H1 (cell line): ENCODE measurements at regions not wholly inside any gene's neighbourhood (a gene's known extent, or its start where the extent isn't known, plus 50 kb on each side); places are given as distances from the start of the nearest gene placed in this dataset.

Source experiments
- CTCF ChIA-PET: fragments of 300-600 bp; sonication (Branson Sonifier 250); formaldehyde crosslinking; loops from one replicate; lab custom pipeline; 2021; ENCODE audit not compliant: partially characterized antibody; lab: Charles Lee
- POLR2A ChIA-PET: fragments of 300-600 bp; sonication (Branson Sonifier 250); formaldehyde crosslinking; loops from one replicate; lab custom pipeline; 2021; ENCODE audit warnings: inconsistent platforms; ENCODE audit not compliant: partially characterized antibody; lab: Charles Lee
- DNase-seq, 2 experiments: peaks; one replicate each; pipeline versions ENCODE4 v3.0.0 to v3.0.0-alpha.2; 2010 to 2022; ENCODE audit warnings: low spot score in 2 of 2, low read depth in 1 of 2, mixed read lengths in 1 of 2
- FAIRE-seq: peaks from 2 replicates; lab custom pipeline; 2011; peaks lifted over from hg19 to GRCh38; lab: Jason Lieb, UNC
- H2AFZ ChIP-seq: 2 replicates; pipeline ENCODE4 v1.8.1; 2012; ENCODE audit warnings: low read length, inconsistent platforms
- H2AK5ac ChIP-seq: 2 replicates; pipeline ENCODE4 v1.6.1; 2013; ENCODE audit warnings: low read depth, low read length
- H2BK120ac ChIP-seq: replicated peaks from 2 replicates; pipeline ENCODE3; 2013; ENCODE audit warnings: low read depth, low read length, inconsistent platforms
- H2BK12ac ChIP-seq: 2 replicates; pipeline ENCODE4 v1.6.1; 2013; ENCODE audit warnings: low read depth, low read length
- H2BK15ac ChIP-seq: 2 replicates; pipeline ENCODE4 v1.6.1; 2013; ENCODE audit warnings: low read length
- H2BK20ac ChIP-seq: 2 replicates; pipeline ENCODE4 v1.6.1; 2013; ENCODE audit warnings: low read length
- H2BK5ac ChIP-seq: 2 replicates; pipeline ENCODE4 v1.6.1; 2013; ENCODE audit warnings: low read depth, low read length
- H3K14ac ChIP-seq: 2 replicates; pipeline ENCODE4 v1.6.1; 2013; ENCODE audit warnings: inconsistent platforms; ENCODE audit not compliant: insufficient read length
- H3K18ac ChIP-seq: 2 replicates; pipeline ENCODE4 v1.6.1; 2013; ENCODE audit warnings: low read length; ENCODE audit errors: extremely low read depth
- H3K23ac ChIP-seq: 2 replicates; pipeline ENCODE4 v1.6.1; 2013; ENCODE audit warnings: inconsistent platforms; ENCODE audit not compliant: insufficient read length
- H3K23me2 ChIP-seq: 2 replicates; pipeline ENCODE4 v1.6.1; 2013; ENCODE audit warnings: low read depth, low read length
- H3K27ac ChIP-seq: 2 replicates; pipeline ENCODE4 v1.6.1; 2011; ENCODE audit warnings: low read depth, low read length, inconsistent platforms
- H3K27me3 ChIP-seq, 4 experiments: replicated peaks in 1 of 4; 1 replicate in 1 of 4; 2 replicates in 3 of 4; pipeline versions ENCODE4 v1.6.1 to v1.8.1; 2011 to 2013; ENCODE audit warnings: low read length in 3 of 4, mild to moderate bottlenecking in 3 of 4, inconsistent platforms in 2 of 4, mixed read lengths in 2 of 4, moderate library complexity in 1 of 4; ENCODE audit not compliant: control insufficient read depth in 3 of 4, insufficient read depth in 3 of 4; ENCODE audit errors: extremely low read depth in 1 of 4
- H3K36me3 ChIP-seq, 4 experiments: 2 replicates each; pipeline versions ENCODE4 v1.6.1 to v1.8.1; 2011 to 2013; ENCODE audit warnings: mild to moderate bottlenecking in 4 of 4, low read length in 3 of 4, moderate library complexity in 2 of 4, control low read depth in 1 of 4, inconsistent platforms in 1 of 4; ENCODE audit not compliant: insufficient read depth in 4 of 4, control insufficient read depth in 2 of 4
- H3K4ac ChIP-seq: replicated peaks from 2 replicates; pipeline ENCODE3; 2013; ENCODE audit warnings: low read length, low read depth, mixed read lengths, inconsistent platforms; ENCODE audit not compliant: insufficient read length
- H3K4me1 ChIP-seq, 4 experiments: replicated peaks in 1 of 4; 1 replicate in 1 of 4; 2 replicates in 3 of 4; pipeline versions ENCODE4 v1.6.1 to v1.8.1; 2011 to 2013; ENCODE audit warnings: low read length in 3 of 4, inconsistent platforms in 2 of 4, mixed read lengths in 1 of 4; ENCODE audit not compliant: insufficient read depth in 4 of 4, control insufficient read depth in 3 of 4
- H3K4me2 ChIP-seq, 2 experiments: 2 replicates each; pipeline versions ENCODE4 v1.6.1 to v1.8.1; 2011 to 2013; ENCODE audit warnings: low read depth in 2 of 2, low read length in 2 of 2, control low read depth in 1 of 2, inconsistent platforms in 1 of 2, mild to moderate bottlenecking in 1 of 2; ENCODE audit not compliant: insufficient read depth in 1 of 2
- H3K4me3 ChIP-seq, 4 experiments: fragments of 200-600, 300-600 bp in 1 of 4; sonication (generic), shearing (Covaris generic), sonication (Bioruptor Twin) in 1 of 4; 2 replicates each; pipeline versions ENCODE4 v1.5.1 to v1.8.1; 2011 to 2016; ENCODE audit warnings: low read length in 4 of 4, low read depth in 3 of 4, control low read depth in 2 of 4, inconsistent platforms in 2 of 4, mild to moderate bottlenecking in 2 of 4, mixed read lengths in 1 of 4, moderate library complexity in 1 of 4; ENCODE audit not compliant: insufficient read depth in 2 of 4; ENCODE audit errors: extremely low read depth in 1 of 4
- H3K56ac ChIP-seq: replicated peaks from 2 replicates; pipeline ENCODE3; 2013; ENCODE audit warnings: low read depth, mild to moderate bottlenecking, mixed read lengths, low read length, inconsistent platforms; ENCODE audit not compliant: insufficient read length
- H3K79me1 ChIP-seq: 2 replicates; pipeline ENCODE4 v1.6.1; 2013; ENCODE audit warnings: low read depth, low read length, control low read depth
- H3K79me2 ChIP-seq, 2 experiments: 2 replicates each; pipeline versions ENCODE4 v1.6.1 to v1.8.1; 2012 to 2013; ENCODE audit warnings: low read length in 2 of 2, mild to moderate bottlenecking in 2 of 2, inconsistent platforms in 1 of 2; ENCODE audit not compliant: insufficient read depth in 2 of 2, control insufficient read depth in 1 of 2
- H3K9ac ChIP-seq, 4 experiments: replicated peaks in 1 of 4; 1 replicate in 1 of 4; 2 replicates in 3 of 4; pipeline versions ENCODE4 v1.6.1 to v1.8.1; 2011 to 2013; ENCODE audit warnings: low read depth in 3 of 4, low read length in 3 of 4, control low read depth in 2 of 4, mild to moderate bottlenecking in 2 of 4, moderate library complexity in 2 of 4, inconsistent platforms in 1 of 4; ENCODE audit errors: extremely low read depth in 1 of 4
- H3K9me3 ChIP-seq, 2 experiments: 2 replicates each; pipeline versions ENCODE4 v1.6.1 to v1.8.1; 2012 to 2013; ENCODE audit warnings: mild to moderate bottlenecking in 2 of 2, moderate library complexity in 2 of 2, control low read depth in 1 of 2, inconsistent platforms in 1 of 2, low read depth in 1 of 2, low read length in 1 of 2, mixed read lengths in 1 of 2; ENCODE audit not compliant: insufficient read depth in 2 of 2
- H4K20me1 ChIP-seq, 2 experiments: replicated peaks in 1 of 2; 2 replicates each; pipeline versions ENCODE3 to v1.8.1; 2011 to 2013; ENCODE audit warnings: inconsistent platforms in 2 of 2, low read length in 2 of 2, mild to moderate bottlenecking in 1 of 2; ENCODE audit not compliant: insufficient read depth in 2 of 2, control insufficient read depth in 1 of 2
- H4K5ac ChIP-seq: 2 replicates; pipeline ENCODE4 v1.6.1; 2013; ENCODE audit warnings: low read length, low read depth, mixed read lengths, inconsistent platforms; ENCODE audit not compliant: insufficient read length
- H4K8ac ChIP-seq: 2 replicates; pipeline ENCODE4 v1.8.0; 2013; ENCODE audit warnings: mild to moderate bottlenecking, moderate library complexity, low read length, inconsistent platforms; ENCODE audit not compliant: insufficient read depth; ENCODE audit errors: extremely low read depth
- H4K91ac ChIP-seq: replicated peaks from 2 replicates; pipeline ENCODE3; 2013; ENCODE audit warnings: low read length, mixed read lengths, inconsistent platforms; ENCODE audit not compliant: insufficient read length
- CEBPB ChIP-seq: IDR thresholded peaks from 2 replicates; pipeline ENCODE4 v1.6.1; 2012; ENCODE audit warnings: low read depth, low read length
- CHD1 ChIP-seq: IDR thresholded peaks from 2 replicates; pipeline ENCODE4 v1.6.1; 2012; ENCODE audit warnings: low read depth, low read length, improper control_type of control experiment
- CHD2 ChIP-seq: IDR thresholded peaks from 2 replicates; pipeline ENCODE4 v1.6.1; 2012; ENCODE audit warnings: low read length, improper control_type of control experiment
- CTBP2 ChIP-seq: IDR thresholded peaks from 2 replicates; pipeline ENCODE4 v1.7.0; 2011; ENCODE audit warnings: borderline replicate concordance, mild to moderate bottlenecking, moderate library complexity, mixed read lengths, low read length; ENCODE audit not compliant: insufficient read depth, insufficient read length
- EP300 ChIP-seq, 2 experiments: IDR thresholded peaks; 1 replicate in 1 of 2; 2 replicates in 1 of 2; pipeline ENCODE4 v1.6.1; 2011 to 2012; ENCODE audit warnings: low read depth in 2 of 2, low read length in 2 of 2, mild to moderate bottlenecking in 2 of 2, borderline replicate concordance in 1 of 2, inconsistent platforms in 1 of 2, moderate library complexity in 1 of 2
- POU5F1 ChIP-seq: IDR thresholded peaks from 2 replicates; pipeline ENCODE4 v1.6.1; 2011; ENCODE audit warnings: low read depth, mild to moderate bottlenecking, low read length, moderate library complexity
- RXRA ChIP-seq: IDR thresholded peaks from 2 replicates; pipeline ENCODE4 v1.6.1; 2011; ENCODE audit warnings: low read depth, mild to moderate bottlenecking, low read length, moderate library complexity; ENCODE audit not compliant: insufficient read depth
- SIN3A ChIP-seq, 2 experiments: IDR thresholded peaks in 1 of 2; conservative IDR thresholded peaks in 1 of 2; 2 replicates each; pipeline ENCODE4 v1.6.1; 2011 to 2012; ENCODE audit warnings: low read length in 2 of 2, improper control_type of control experiment in 1 of 2, low read depth in 1 of 2, mild to moderate bottlenecking in 1 of 2
- TCF12 ChIP-seq: IDR thresholded peaks from 2 replicates; pipeline ENCODE4 v1.6.1; 2011; ENCODE audit warnings: low read depth, mild to moderate bottlenecking, low read length

DNA sequence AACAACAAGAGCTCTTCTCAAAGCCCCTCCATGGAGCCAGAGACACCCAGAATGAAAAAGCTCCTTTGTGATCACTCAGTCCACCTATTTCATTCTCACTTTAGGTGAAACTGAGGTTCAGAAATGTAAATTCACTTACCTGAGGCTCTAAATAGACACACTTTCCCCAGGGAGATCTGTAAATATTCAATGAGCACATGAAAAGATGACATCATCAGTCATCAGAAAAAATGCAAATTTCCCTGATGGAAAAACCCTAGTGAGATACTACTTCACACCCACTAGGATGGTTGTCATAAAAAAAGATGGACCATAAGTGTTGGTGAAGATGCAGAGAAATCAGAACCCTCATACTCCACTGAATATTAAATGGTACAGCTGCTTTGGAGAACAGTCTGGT lies 339.2 kb downstream of the EN1 start:
- FAIRE-seq, result no peak
- H3K9ac ChIP-seq, result no peak overlapping the region
- no peak overlapping the region for H2BK120ac ChIP-seq
- no peak overlapping the region for H3K56ac ChIP-seq
- ChIA-PET POLR2A (no interaction called here), CTCF (interaction anchor here (1.2 to 3.1 kb wide), 4 partner anchors 15 to 347 kb away, joined by 3 to 14 read pairs (median 4); no protein-coding TSS in a partner anchor)
- H3K79me2 ChIP-seq, result no peaks in the 10 kb centered on the region
- no peak overlapping the region for H2BK5ac ChIP-seq
- TF ChIP-seq SIN3A (conservative IDR thresholded peaks at IDR 0.05 in 1 of 2, IDR thresholded peaks at IDR 0.05 in 1 of 2; ENCODE audit: low read depth in 1 of 2, low read length in 2 of 2), result no peak
- no peak for TF ChIP-seq CHD2
- TF ChIP-seq CTBP2, result no peak
- TF ChIP-seq TCF12, result no peak
- TF ChIP-seq EP300 (IDR thresholded peaks at IDR 0.05; ENCODE audit: borderline replicate concordance in 1 of 2, low read depth in 2 of 2, low read length in 2 of 2), result no peak
- no peak for TF ChIP-seq CEBPB
- no peak for TF ChIP-seq POU5F1
- TF ChIP-seq CHD1, result no peak
- no peak for TF ChIP-seq RXRA
- peaks cover 0 to 1% (median 0%) of the 10 kb centered on the region in 4 experiments; a peak in 1 of 7 replicates for H3K27me3 ChIP-seq
- H4K91ac ChIP-seq, result no peak overlapping the region
- no peaks in the 10 kb centered on the region for H3K79me1 ChIP-seq
- no peak overlapping the region for H3K14ac ChIP-seq
- H3K23me2 ChIP-seq, result no peaks in the 10 kb centered on the region
- H2BK15ac ChIP-seq, result no peak overlapping the region
- no peaks in the 10 kb centered on the region; a peak in 1 of 4 replicates for H3K9me3 ChIP-seq
- H2BK20ac ChIP-seq, result no peak overlapping the region
- H4K8ac ChIP-seq, result no peak overlapping the region
- no peak overlapping the region for H3K4me2 ChIP-seq
- H3K4ac ChIP-seq, result no peak overlapping the region
- no peak overlapping the region for H3K23ac ChIP-seq
- H3K18ac ChIP-seq, result no peak overlapping the region
- H4K20me1 ChIP-seq, result no peaks in the 10 kb centered on the region
- H3K27ac ChIP-seq, result no peak overlapping the region
- no peak overlapping the region for H2AK5ac ChIP-seq
- H2AFZ ChIP-seq, result no peak overlapping the region; the same call in 1 of the 2 replicates
- no peak overlapping the region for H3K4me3 ChIP-seq
- no peak overlapping the region for H4K5ac ChIP-seq
- DNase-seq, result no peak
- H3K36me3 ChIP-seq, result no peaks in the 10 kb centered on the region
- H3K4me1 ChIP-seq, result 0 out of 7 replicates have a peak, but pooled peaks cover 0 to 3% (median 0%) of the 10 kb centered on the region in 4 experiments
- H2BK12ac ChIP-seq, result no peak overlapping the region
